H1 (cell line): ENCODE measurements at regions not wholly inside any gene's neighbourhood (a gene's known extent, or its start where the extent isn't known, plus 50 kb on each side); places are given as distances from the start of the nearest gene placed in this dataset.

ENCODE experiments used
- BRCA1 ChIP-seq: IDR thresholded peaks from 2 replicates; pipeline ENCODE4 v1.6.1; 2012; ENCODE audit warnings: low read depth, low read length, improper control_type of control experiment
- EGR1 ChIP-seq: IDR thresholded peaks from 2 replicates; pipeline ENCODE4 v1.6.1; 2011; ENCODE audit warnings: low read depth, low read length, borderline replicate concordance
- FOSL1 ChIP-seq: IDR thresholded peaks from 2 replicates; pipeline ENCODE4 v1.6.1; 2011; ENCODE audit warnings: mild to moderate bottlenecking, low read depth, low read length, moderate library complexity; ENCODE audit not compliant: insufficient read depth
- KDM1A ChIP-seq: fragments of 200-600, 300-600 bp; sonication (generic); IDR thresholded peaks from 2 replicates; pipeline ENCODE4 v1.7.1; 2016; ENCODE audit warnings: mild to moderate bottlenecking, low read length, borderline replicate concordance
- NANOG ChIP-seq: IDR thresholded peaks from 2 replicates; pipeline ENCODE4 v1.6.1; 2011; ENCODE audit warnings: low read length, low read depth, mild to moderate bottlenecking, inconsistent platforms; ENCODE audit not compliant: insufficient read depth, poor library complexity, severe bottlenecking
- POLR2A ChIP-seq, 2 experiments: IDR thresholded peaks; 1 replicate in 1 of 2; 2 replicates in 1 of 2; pipeline ENCODE4 v1.6.1; 2011; ENCODE audit warnings: low read depth in 2 of 2, low read length in 2 of 2, mild to moderate bottlenecking in 2 of 2; ENCODE audit errors: control extremely low read depth in 1 of 2
- RBBP5 ChIP-seq: IDR thresholded peaks from 2 replicates; pipeline ENCODE4 v1.7.1; 2012; ENCODE audit warnings: low read depth, mild to moderate bottlenecking, inconsistent platforms, low read length, moderate library complexity, borderline replicate concordance
- SIX5 ChIP-seq: IDR thresholded peaks from 2 replicates; pipeline ENCODE4 v1.6.1; 2011; ENCODE audit warnings: mild to moderate bottlenecking, low read depth, low read length
- SP1 ChIP-seq: IDR thresholded peaks from 2 replicates; pipeline ENCODE4 v1.6.1; 2011; ENCODE audit warnings: low read depth, low read length
- TAF1 ChIP-seq: IDR thresholded peaks from 2 replicates; pipeline ENCODE4 v1.6.1; 2011; ENCODE audit warnings: mild to moderate bottlenecking, low read depth, low read length
- TF ChIP-seq, protein P1 (sequence below): fragments of 300-600 bp; sonication (generic); IDR thresholded peaks from 2 replicates; pipeline ENCODE4 v1.7.1; 2012; ENCODE audit warnings: low read length, moderate library complexity, mild to moderate bottlenecking, inconsistent platforms; ENCODE audit not compliant: insufficient replicate concordance

DNA sequence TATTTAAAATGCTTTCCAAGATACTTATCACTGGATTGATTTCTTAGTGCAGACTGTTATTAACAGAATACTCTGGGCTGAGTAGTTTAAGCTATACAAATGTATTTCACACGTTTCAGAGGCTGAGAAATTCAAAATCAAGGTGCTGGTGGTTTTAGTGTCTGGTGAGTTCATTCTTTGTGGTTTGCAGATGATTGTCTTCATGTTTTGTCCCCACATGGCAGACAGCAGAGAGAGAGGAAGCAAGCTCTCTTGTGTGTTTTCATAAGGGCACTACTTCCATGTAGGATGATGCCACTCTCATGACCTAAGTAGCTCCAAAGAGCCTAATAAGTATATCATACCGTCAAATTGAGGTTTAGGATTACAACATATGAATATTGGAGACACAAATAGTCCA is 1348.9 kb upstream of the FLRT2 start (continued):
- TF ChIP-seq, protein P1, sequence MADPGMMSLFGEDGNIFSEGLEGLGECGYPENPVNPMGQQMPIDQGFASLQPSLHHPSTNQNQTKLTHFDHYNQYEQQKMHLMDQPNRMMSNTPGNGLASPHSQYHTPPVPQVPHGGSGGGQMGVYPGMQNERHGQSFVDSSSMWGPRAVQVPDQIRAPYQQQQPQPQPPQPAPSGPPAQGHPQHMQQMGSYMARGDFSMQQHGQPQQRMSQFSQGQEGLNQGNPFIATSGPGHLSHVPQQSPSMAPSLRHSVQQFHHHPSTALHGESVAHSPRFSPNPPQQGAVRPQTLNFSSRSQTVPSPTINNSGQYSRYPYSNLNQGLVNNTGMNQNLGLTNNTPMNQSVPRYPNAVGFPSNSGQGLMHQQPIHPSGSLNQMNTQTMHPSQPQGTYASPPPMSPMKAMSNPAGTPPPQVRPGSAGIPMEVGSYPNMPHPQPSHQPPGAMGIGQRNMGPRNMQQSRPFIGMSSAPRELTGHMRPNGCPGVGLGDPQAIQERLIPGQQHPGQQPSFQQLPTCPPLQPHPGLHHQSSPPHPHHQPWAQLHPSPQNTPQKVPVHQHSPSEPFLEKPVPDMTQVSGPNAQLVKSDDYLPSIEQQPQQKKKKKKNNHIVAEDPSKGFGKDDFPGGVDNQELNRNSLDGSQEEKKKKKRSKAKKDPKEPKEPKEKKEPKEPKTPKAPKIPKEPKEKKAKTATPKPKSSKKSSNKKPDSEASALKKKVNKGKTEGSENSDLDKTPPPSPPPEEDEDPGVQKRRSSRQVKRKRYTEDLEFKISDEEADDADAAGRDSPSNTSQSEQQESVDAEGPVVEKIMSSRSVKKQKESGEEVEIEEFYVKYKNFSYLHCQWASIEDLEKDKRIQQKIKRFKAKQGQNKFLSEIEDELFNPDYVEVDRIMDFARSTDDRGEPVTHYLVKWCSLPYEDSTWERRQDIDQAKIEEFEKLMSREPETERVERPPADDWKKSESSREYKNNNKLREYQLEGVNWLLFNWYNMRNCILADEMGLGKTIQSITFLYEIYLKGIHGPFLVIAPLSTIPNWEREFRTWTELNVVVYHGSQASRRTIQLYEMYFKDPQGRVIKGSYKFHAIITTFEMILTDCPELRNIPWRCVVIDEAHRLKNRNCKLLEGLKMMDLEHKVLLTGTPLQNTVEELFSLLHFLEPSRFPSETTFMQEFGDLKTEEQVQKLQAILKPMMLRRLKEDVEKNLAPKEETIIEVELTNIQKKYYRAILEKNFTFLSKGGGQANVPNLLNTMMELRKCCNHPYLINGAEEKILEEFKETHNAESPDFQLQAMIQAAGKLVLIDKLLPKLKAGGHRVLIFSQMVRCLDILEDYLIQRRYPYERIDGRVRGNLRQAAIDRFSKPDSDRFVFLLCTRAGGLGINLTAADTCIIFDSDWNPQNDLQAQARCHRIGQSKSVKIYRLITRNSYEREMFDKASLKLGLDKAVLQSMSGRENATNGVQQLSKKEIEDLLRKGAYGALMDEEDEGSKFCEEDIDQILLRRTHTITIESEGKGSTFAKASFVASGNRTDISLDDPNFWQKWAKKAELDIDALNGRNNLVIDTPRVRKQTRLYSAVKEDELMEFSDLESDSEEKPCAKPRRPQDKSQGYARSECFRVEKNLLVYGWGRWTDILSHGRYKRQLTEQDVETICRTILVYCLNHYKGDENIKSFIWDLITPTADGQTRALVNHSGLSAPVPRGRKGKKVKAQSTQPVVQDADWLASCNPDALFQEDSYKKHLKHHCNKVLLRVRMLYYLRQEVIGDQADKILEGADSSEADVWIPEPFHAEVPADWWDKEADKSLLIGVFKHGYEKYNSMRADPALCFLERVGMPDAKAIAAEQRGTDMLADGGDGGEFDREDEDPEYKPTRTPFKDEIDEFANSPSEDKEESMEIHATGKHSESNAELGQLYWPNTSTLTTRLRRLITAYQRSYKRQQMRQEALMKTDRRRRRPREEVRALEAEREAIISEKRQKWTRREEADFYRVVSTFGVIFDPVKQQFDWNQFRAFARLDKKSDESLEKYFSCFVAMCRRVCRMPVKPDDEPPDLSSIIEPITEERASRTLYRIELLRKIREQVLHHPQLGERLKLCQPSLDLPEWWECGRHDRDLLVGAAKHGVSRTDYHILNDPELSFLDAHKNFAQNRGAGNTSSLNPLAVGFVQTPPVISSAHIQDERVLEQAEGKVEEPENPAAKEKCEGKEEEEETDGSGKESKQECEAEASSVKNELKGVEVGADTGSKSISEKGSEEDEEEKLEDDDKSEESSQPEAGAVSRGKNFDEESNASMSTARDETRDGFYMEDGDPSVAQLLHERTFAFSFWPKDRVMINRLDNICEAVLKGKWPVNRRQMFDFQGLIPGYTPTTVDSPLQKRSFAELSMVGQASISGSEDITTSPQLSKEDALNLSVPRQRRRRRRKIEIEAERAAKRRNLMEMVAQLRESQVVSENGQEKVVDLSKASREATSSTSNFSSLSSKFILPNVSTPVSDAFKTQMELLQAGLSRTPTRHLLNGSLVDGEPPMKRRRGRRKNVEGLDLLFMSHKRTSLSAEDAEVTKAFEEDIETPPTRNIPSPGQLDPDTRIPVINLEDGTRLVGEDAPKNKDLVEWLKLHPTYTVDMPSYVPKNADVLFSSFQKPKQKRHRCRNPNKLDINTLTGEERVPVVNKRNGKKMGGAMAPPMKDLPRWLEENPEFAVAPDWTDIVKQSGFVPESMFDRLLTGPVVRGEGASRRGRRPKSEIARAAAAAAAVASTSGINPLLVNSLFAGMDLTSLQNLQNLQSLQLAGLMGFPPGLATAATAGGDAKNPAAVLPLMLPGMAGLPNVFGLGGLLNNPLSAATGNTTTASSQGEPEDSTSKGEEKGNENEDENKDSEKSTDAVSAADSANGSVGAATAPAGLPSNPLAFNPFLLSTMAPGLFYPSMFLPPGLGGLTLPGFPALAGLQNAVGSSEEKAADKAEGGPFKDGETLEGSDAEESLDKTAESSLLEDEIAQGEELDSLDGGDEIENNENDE: no peak
- TF ChIP-seq RBBP5 (no peak), EGR1 (no peak), TAF1 (no peak), SP1 (no peak), SIX5 (no peak), BRCA1 (no peak), POLR2A (IDR thresholded peaks at IDR 0.05; ENCODE audit: control extremely low read depth in 1 of 2, low read depth in 2 of 2, low read length in 2 of 2) (no peak), NANOG (no peak), KDM1A (no peak), FOSL1 (no peak)
